ENCODE measurements at regions not wholly inside any gene's neighbourhood (a gene's known extent, or its start where the extent isn't known, plus 50 kb on each side); places are given as distances from the start of the nearest gene placed in this dataset.

DNA sequence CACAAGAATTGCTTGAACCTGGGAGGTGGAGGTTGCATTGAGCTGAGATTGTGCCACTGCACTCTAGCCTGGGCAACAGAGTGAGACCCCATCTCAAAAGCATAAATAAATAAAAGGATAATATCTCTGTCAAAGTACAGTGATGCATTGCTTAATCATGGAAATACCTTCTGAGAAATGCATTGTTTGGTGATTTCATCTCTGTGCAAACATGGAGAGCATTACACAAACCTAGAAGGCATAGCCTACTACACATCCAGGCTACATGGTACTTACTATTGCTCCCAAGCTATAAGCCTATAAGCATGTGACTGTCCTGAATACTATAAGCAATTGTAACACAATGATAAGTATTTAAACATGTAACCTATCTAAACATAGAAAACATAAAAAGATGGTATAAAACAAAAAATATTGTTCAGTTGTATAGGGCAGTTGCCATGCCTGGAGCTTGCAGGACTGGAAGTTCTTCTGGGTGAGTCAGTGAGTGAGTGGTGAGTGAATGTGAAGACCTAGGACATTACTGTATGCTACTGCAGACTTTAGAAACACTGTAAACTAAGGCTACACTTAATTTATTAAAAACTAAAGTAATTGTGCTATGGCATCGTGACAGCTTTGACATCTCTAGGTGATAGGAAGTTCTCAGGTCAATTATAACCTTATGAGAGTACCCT is 93.6 kb upstream of the SNRPN start:
- TF ChIP-seq, protein P1, sequence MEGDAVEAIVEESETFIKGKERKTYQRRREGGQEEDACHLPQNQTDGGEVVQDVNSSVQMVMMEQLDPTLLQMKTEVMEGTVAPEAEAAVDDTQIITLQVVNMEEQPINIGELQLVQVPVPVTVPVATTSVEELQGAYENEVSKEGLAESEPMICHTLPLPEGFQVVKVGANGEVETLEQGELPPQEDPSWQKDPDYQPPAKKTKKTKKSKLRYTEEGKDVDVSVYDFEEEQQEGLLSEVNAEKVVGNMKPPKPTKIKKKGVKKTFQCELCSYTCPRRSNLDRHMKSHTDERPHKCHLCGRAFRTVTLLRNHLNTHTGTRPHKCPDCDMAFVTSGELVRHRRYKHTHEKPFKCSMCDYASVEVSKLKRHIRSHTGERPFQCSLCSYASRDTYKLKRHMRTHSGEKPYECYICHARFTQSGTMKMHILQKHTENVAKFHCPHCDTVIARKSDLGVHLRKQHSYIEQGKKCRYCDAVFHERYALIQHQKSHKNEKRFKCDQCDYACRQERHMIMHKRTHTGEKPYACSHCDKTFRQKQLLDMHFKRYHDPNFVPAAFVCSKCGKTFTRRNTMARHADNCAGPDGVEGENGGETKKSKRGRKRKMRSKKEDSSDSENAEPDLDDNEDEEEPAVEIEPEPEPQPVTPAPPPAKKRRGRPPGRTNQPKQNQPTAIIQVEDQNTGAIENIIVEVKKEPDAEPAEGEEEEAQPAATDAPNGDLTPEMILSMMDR (IDR thresholded peaks at IDR 0.05): no peak
- TF ChIP-seq POLR2A (IDR thresholded peaks at IDR 0.05): no peak
